ENCODE measurements at regions not wholly inside any gene's neighbourhood (a gene's known extent, or its start where the extent isn't known, plus 50 kb on each side); places are given as distances from the start of the nearest gene placed in this dataset.

- no peak for DNase-seq (ENCODE audit: low spot score)
Observed at GRCh38 chr1:47554082-47554481, 116.2 kb downstream of the FOXD2 start.

DNA sequence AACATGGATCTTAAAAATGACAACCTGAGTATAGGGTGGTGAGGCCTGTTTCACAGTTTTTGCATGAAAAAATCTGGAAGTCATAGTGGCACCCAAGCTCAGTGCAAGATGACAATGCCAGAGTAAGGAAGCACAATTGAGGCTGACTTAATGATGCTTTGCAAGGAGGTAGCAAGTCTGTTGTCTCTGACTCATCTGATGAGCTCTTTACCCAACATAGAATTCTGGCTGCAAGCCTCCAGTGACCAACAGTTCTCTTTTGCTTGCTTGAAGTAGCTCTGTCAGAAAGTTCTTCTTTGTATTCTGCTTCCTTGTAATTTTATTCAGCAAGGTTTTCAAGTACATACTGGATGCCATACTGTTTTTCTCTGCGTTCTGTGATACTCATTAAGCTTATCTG lies 117.1 kb downstream of the FOXD2 start:
- DNase-seq (ENCODE audit: low spot score): no peak

GRCh38 chr1:47555306-47555705 lies 117.5 kb downstream of the FOXD2 start:
- DNase-seq (ENCODE audit: low spot score): peak; percentile 31

DNA sequence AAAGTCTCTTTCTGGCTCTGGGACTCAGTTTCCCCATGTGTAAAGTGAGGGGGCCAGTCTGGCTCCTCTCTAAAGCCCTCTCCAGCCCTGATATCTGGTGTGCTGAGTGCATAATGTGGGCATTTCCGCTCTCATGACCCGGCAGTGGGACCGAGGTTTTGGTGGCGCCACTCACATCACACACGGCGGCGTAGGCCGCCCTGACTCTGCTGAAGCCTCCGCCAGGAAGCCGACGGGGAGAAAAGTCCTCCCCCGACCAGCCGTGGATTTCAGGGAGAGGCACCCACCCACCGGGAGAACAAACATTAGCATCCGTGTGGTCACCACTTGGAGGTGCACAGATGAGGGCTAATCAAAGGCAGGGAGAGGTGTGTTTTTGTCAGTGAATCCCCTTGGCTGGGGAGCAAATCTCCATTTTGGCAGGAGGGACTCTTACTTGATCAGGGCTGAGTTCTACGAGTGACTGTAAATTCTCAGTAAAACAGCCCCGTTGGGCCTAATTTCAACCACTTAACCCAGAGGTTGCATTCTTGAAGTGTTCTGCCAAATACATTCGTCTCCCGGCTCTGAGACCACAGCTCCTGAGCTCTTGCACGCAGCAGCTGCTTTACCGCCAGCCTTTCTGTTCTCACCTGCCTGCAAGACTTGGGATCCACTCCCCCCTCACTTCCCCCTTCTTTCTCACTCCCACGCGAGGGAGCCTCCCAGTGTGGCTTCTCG lies 118.2 kb downstream of the FOXD2 start:
- DNase-seq (ENCODE audit: low spot score): no peak

GRCh38 chr1:47557066-47557465 lies 119.2 kb downstream of the FOXD2 start:
- no peak for DNase-seq (ENCODE audit: low spot score)

DNA sequence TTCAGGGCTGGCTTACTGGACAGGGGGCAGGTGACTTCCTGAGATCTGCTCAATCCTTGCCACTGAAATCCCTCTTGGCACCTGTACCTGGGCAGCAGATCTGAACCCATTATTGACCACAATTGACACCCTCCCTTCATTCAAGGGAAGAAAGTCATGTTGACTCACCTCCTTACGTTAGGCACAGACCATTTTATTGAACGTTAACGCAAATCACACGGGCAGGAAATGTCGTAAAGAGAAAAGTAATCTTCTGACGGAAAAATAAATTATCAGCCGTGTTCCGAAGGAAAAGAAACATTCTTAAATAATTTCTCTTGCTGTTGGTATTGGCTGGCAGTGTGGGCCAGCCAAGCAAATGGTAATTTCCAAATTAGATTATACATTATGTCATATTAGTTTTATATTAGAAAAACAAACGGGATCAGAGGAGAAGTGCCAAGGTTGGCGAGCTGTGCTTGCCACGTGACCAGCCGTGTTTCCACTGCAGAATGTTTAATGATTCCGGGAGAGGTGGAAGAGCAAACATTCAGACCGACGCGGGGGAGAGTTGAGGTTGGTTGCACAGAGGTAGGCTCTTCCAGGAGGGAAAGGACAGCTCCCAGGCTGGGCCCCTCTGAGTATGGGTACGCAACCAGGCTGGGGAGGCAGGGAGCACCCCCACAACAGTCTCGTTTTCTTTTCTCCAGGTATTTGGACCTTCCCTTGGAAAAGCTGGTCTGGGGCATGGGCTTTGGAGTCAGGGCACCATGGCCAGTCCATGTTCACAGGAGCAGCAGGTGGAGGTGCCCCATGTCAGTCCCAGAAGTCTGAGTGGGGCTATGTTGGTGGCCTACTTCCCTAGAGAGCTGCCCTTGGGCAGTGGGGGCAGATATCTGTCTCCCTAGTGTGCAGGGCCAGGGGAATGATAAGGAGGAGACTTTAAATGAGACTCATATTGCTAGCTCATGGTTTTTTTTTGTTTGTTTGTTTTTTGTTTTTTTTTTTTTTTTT lies 121.1 kb downstream of the FOXD2 start:
- peak; percentile 74 for DNase-seq (ENCODE audit: low spot score)

DNA sequence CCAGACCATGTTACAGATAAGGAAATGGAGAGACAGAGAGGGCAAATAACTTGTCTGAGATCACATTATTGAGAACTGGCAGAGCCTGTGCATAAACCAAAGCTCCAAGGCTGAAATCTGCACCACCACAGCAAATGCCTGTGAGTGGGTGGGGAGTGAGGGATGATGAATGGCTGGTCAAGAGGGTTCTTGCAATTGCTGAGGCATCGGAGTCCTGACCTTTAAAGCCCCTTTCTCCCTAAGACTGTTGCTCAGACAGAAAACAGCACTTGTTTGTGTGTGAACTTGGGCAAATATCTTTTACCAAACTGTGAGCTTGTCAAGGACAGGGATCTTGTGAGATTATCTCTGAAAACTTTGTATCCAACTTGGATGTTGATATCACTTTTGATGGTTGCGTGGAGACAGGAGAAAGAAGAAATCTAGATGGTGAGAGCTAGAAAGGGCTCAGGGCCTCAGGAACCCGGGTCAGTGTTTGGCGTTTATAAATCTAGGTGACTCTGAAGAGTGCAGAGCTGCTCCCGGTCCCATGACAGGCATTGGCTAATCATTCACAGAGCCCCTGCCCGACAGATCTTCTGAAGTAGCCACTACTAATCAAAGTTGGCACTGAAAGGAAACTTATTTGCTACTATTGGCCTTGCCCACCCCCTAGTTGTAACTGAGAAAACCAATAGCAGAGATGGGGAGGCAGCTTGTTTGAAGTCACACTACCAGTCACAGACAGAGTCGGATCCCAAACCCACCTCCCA lies 122.3 kb downstream of the FOXD2 start:
- DNase-seq (ENCODE audit: low spot score): peak; percentile 60

DNA sequence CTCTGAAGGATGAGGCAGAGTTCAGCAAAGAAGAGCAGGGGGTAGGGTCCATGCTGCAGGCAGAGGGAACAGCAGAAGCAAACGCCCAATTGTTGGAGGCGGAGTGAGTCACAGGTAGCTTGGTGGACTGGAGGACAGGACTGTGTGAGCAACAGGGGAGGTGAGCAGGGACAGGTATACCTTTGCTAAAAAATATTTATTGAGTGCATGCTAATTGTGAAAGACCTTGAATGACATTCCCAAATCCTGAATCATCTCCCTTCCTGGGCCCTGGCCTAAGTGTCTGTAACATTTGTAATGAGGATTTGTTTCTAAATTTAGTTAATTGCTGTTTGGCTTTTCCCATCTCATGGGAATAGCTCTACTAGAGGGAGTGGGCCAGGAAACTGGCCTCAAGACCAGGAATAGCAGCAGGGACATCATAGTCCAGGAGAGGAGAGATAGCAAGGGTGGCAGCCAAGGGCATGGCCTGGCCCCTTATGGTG lies 123.7 kb downstream of the FOXD2 start:
- no peak for DNase-seq (ENCODE audit: low spot score)

- DNase-seq (ENCODE audit: low spot score): no peak
Observed at GRCh38 chr1:47562147-47562546, 124.3 kb downstream of the FOXD2 start.

GRCh38 chr1:47562799-47563198 lies 125.0 kb downstream of the FOXD2 start:
- DNase-seq (ENCODE audit: low spot score): no peak

DNA sequence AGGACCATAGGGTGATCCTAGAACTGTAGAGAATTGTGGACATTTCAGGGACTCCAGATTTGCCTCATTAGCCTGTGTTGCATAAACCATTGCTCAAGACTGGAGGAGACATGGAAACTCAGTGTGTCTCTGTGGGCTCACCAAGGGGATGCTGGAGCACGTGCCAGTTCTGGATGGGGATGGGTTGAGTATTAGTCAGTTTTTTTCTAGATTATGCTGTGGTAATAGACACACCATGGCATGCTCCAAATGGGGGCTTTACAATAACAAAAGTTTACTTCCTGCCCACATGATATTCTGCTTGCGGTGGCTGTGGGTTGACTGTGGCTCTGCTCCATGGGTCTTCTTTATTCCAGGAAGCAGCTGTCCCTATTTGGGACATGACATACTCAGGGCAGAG lies 125.4 kb downstream of the FOXD2 start:
- DNase-seq (ENCODE audit: low spot score): no peak

DNA sequence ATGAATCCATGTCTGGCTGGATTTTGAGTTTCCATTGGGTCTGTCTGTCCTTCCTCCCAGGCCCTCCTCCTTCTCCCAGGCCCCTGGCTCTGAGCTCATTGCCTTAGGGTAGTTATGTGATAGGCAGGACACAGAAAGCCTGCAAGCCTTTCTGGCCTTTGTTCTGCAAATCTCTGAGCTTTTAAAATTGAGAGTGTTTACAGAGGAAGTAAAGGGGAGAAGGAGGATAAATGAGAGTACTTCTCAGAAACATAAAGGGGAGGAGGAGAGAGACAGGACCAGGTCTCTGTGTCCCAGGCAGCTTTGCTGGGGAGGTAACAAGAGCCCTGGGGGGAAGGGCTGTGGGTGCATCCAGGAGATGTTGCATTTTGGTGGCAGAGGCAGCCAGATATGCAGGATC lies 126.7 kb downstream of the FOXD2 start:
- DNase-seq (ENCODE audit: low spot score): no peak

GRCh38 chr1:47565092-47565491 lies 127.2 kb downstream of the FOXD2 start:
- no peak for DNase-seq (ENCODE audit: low spot score)

- DNase-seq (ENCODE audit: low spot score): no peak
Observed at GRCh38 chr1:47565676-47566075, 127.8 kb downstream of the FOXD2 start.

DNA sequence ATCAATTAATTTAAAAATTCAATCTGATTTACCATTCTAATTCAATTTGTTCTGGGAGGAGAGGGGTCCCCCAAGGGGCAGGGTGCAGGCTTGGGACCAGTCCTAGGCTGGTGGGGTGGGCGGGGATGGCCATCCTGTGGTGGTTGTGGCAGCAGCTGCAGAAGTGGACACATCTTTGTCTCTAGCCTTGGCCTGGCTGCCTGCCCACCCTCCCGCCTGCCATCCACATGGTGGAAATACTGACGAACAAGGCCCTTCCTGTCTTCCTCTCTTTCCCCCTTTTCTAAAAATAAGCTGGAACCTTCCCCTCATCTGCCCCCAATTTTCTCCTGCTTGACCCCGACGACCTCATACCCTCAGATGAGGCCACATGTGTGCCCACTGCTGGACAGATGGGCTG lies 130.9 kb downstream of the FOXD2 start:
- DNase-seq (ENCODE audit: low spot score): no peak

- DNase-seq (ENCODE audit: low spot score): no peak
Observed at GRCh38 chr1:47569261-47569660, 131.4 kb downstream of the FOXD2 start.

GRCh38 chr1:47569681-47570470 lies 132.0 kb downstream of the FOXD2 start:
- peak; percentile 62 for DNase-seq (ENCODE audit: low spot score)

- no peak for DNase-seq (ENCODE audit: low spot score)
Observed at GRCh38 chr1:47571161-47571560, 133.3 kb downstream of the FOXD2 start.

DNA sequence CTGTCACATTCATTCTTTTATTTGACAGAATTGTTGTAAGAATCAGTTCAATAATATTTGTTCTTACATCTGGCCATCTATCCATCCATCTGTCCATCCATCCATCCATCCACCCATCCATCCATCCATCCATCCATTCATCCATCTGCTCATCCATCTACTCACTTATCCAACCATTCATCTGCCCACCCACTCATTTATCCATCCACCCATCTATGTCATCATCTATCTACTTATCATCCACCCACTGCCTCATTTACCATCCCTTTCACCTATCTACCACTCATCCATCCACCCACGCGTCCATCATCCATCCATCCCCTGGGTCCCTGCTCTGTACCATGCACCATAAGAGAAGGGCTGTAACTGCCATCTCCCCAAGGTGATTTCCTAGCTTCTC lies 134.1 kb downstream of the FOXD2 start:
- no peak for DNase-seq (ENCODE audit: low spot score)

- no peak for DNase-seq (ENCODE audit: low spot score)
Observed at GRCh38 chr1:47572731-47573430, 135.0 kb downstream of the FOXD2 start.

Measured in HuH-7 (cell line).